ENCODE measurements at regions not wholly inside any gene's neighbourhood (a gene's known extent, or its start where the extent isn't known, plus 50 kb on each side); places are given as distances from the start of the nearest gene placed in this dataset.

- Histone ChIP-seq H3K27ac (ENCODE audit: extremely low read length, insufficient read depth, low read length) (no peak overlapping the region), H3K9ac (ENCODE audit: insufficient read depth, low read depth, low read length) (no peak overlapping the region), H2AFZ (ENCODE audit: low read length) (no peak overlapping the region), H3K4me1 (ENCODE audit: insufficient read depth, low read length) (peaks cover 6% of the 10 kb centered on the region), H3K79me2 (ENCODE audit: insufficient read depth, low read length) (no peaks in the 10 kb centered on the region), H3K4me2 (ENCODE audit: low read depth, low read length) (no peak overlapping the region), H3K4me3 (replicated peaks in 1 of 3; ENCODE audit: insufficient read depth in 1 of 3, low read depth in 2 of 3, low read length in 3 of 3) (no peak overlapping the region), H3K27me3 (ENCODE audit: control insufficient read depth in 1 of 2, insufficient read depth in 2 of 2, low read length in 2 of 2) (no peaks in the 10 kb centered on the region), H3K9me3 (ENCODE audit: low read length) (no peaks in the 10 kb centered on the region), H4K20me1 (ENCODE audit: insufficient read depth, low read length) (peaks cover 16% of the 10 kb centered on the region; the same call in 1 of the 2 replicates), H3K36me3 (replicated peaks in 1 of 2; ENCODE audit: control insufficient read depth in 1 of 2, insufficient read depth in 2 of 2, low read length in 2 of 2) (peaks cover 45 to 69% of the 10 kb centered on the region in 2 experiments)
- ChIA-PET POLR2A (interaction anchor here (1.6 kb wide), 1 partner anchor 66 kb away, joined by 4 read pairs; no protein-coding TSS in a partner anchor), CTCF (ENCODE audit: low intra/inter-chr PET ratio, low total read pairs) (interaction anchor here (2.9 kb wide), 1 partner anchor 66 kb away, joined by 46 read pairs; no protein-coding TSS in a partner anchor)
- TF ChIP-seq PLSCR1 (CRISPR knock-in tag; IDR thresholded peaks at IDR 0.05; ENCODE audit: borderline replicate concordance) (no peak), GATAD1 (CRISPR knock-in tag; IDR thresholded peaks at IDR 0.05) (no peak), LCORL (IDR thresholded peaks at IDR 0.05) (no peak), LCORL (CRISPR knock-in tag; IDR thresholded peaks at IDR 0.05) (no peak), KIAA2018 (CRISPR knock-in tag; IDR thresholded peaks at IDR 0.05; ENCODE audit: borderline replicate concordance) (no peak), RBM22 (optimal IDR thresholded peaks at IDR 0.05; ENCODE audit: low read length) (peak; percentile 89), ZNF678 (CRISPR knock-in tag; IDR thresholded peaks at IDR 0.05) (no peak), HNF1B (CRISPR knock-in tag; IDR thresholded peaks at IDR 0.05) (no peak), ZNF124 (CRISPR knock-in tag; IDR thresholded peaks at IDR 0.05) (no peak), ZNF570 (CRISPR knock-in tag; IDR thresholded peaks at IDR 0.05; ENCODE audit: borderline replicate concordance) (no peak), ZBTB7A (CRISPR knock-in tag; IDR thresholded peaks at IDR 0.05) (no peak), TEAD2 (CRISPR knock-in tag; IDR thresholded peaks at IDR 0.05) (no peak), ZFP62 (CRISPR knock-in tag; IDR thresholded peaks at IDR 0.05) (no peak), ZFP36 (IDR thresholded peaks at IDR 0.05; ENCODE audit: borderline replicate concordance, low read depth, low read length, partially characterized antibody) (no peak), AKAP8 (CRISPR knock-in tag; IDR thresholded peaks at IDR 0.05) (peak; percentile 11; the same call in 1 of the 2 replicates)
- WGBS (ENCODE audit: low lambda C conversion rate) = 93% methylated on average over 12 of the region's 12 CpGs
- intact Hi-C loops (cut with micrococcal nuclease; ENCODE audit: unreplicated experiment) (no loop called here), in situ Hi-C loops (cut with HindIII; ENCODE audit: extremely low pct_ligation_motif_present, low pct_unique_long_range_greater_than_20kb) (loop anchor here (5.0 kb wide), 2 partner anchors 69 to 164 kb away; no protein-coding TSS in a partner anchor)
- ATAC-seq (no peak), FAIRE-seq (no peak), DNase-seq (ENCODE audit: low spot score) (no peak)
- no TSS peak for BruUV-seq (replicated peaks)
These were observed 355.6 kb downstream of the SEC14L1 start for GRCh38 chr17:77496401-77496801.

Measured in HepG2 (cell line).